OCI-LY7 (cell line): ENCODE measurements at regions not wholly inside any gene's neighbourhood (a gene's known extent, or its start where the extent isn't known, plus 50 kb on each side); places are given as distances from the start of the nearest gene placed in this dataset.
"Not testable (repeated sequence)": the region's sequence is repeated elsewhere in the genome, so short reads cannot be mapped to it uniquely, and the experiment has no call there.

Experiments
- BruUV-seq: library from RNA; stranded (reverse); fragments of 400-500 nt; replicated peaks from 2 replicates; lab custom pipeline; 2021; lab: Mats Ljungman, UMichigan
- CTCF ChIA-PET: fragments of 300-600 bp; sonication (Branson Sonifier 250); formaldehyde crosslinking; loops from one replicate; lab custom pipeline; 2022; ENCODE audit warnings: antibody characterized with exemption; ENCODE audit not compliant: unreplicated experiment; lab: Charles Lee
- POLR2A ChIA-PET: fragments of 300-600 bp; sonication (Branson Sonifier 250); formaldehyde crosslinking; loops from one replicate; lab custom pipeline; 2022; ENCODE audit warnings: antibody characterized with exemption; lab: Charles Lee
- DNase-seq: peaks from one replicate; pipeline ENCODE4 v3.0.0-alpha.2; 2015; ENCODE audit warnings: low spot score
- H2AFZ ChIP-seq: fragments of 200-600 bp; sonication (generic), shearing (Covaris generic); 2 replicates; pipeline ENCODE4 v1.6.1; 2014; ENCODE audit warnings: mild to moderate bottlenecking, antibody characterized with exemption, low read length, moderate library complexity
- H3K27ac ChIP-seq: fragments of 200-600 bp; sonication (generic); 2 replicates; pipeline ENCODE4 v1.5.1; 2014; ENCODE audit warnings: mixed run types, low read depth, mild to moderate bottlenecking, moderate library complexity, low read length, inconsistent platforms; ENCODE audit not compliant: poor library complexity, severe bottlenecking
- H3K36me3 ChIP-seq: fragments of 200-600 bp; sonication (generic); 2 replicates; pipeline ENCODE4 v1.6.1; 2014; ENCODE audit warnings: mild to moderate bottlenecking, antibody characterized with exemption, low read length, moderate library complexity, mixed read lengths; ENCODE audit not compliant: insufficient read depth
- H3K4me1 ChIP-seq: fragments of 200-600 bp; sonication (generic); 2 replicates; pipeline ENCODE4 v1.5.1; 2014; ENCODE audit warnings: mild to moderate bottlenecking, low read length; ENCODE audit not compliant: insufficient read depth, poor library complexity, severe bottlenecking
- H3K4me2 ChIP-seq: fragments of 200-600 bp; sonication (generic); 2 replicates; pipeline ENCODE4 v1.6.1; 2014; ENCODE audit warnings: mild to moderate bottlenecking, low read length
- H3K4me3 ChIP-seq: fragments of 200-600 bp; sonication (generic); 2 replicates; pipeline ENCODE4 v1.5.1; 2014; ENCODE audit warnings: mild to moderate bottlenecking, low read depth, low read length; ENCODE audit not compliant: poor library complexity, severe bottlenecking
- H3K79me2 ChIP-seq: fragments of 200-600 bp; sonication (generic); 2 replicates; pipeline ENCODE4 v1.6.1; 2016; ENCODE audit warnings: low read depth, mild to moderate bottlenecking, low read length, moderate library complexity, mixed read lengths; ENCODE audit not compliant: insufficient read depth
- H3K9me2 ChIP-seq: fragments of 200-600 bp; sonication (generic); 2 replicates; pipeline ENCODE4 v1.6.1; 2016; ENCODE audit warnings: mild to moderate bottlenecking, low read length, mixed read lengths; ENCODE audit not compliant: insufficient read depth
- H3K9me3 ChIP-seq: fragments of 200-600 bp; sonication (generic); 2 replicates; pipeline ENCODE4 v1.6.1; 2014; ENCODE audit warnings: mild to moderate bottlenecking, mixed run types, low read length, mixed read lengths
- H4K20me1 ChIP-seq: fragments of 200-600 bp; sonication (generic); 2 replicates; pipeline ENCODE4 v1.6.1; 2014; ENCODE audit warnings: mild to moderate bottlenecking, antibody characterized with exemption, low read length, moderate library complexity, mixed read lengths; ENCODE audit not compliant: insufficient read depth
- CTCF ChIP-seq: fragments of 200-600 bp; sonication (generic); conservative IDR thresholded peaks from 2 replicates; pipeline ENCODE4 v1.5.1; 2014; ENCODE audit warnings: mild to moderate bottlenecking, antibody characterized with exemption, low read length, moderate library complexity, mixed read lengths
- EZH2phosphoT487 ChIP-seq: fragments of 200-600 bp; sonication (generic); IDR thresholded peaks from 2 replicates; pipeline ENCODE4 v1.6.1; 2018; ENCODE audit warnings: low read depth, borderline replicate concordance, mild to moderate bottlenecking, mixed run types, antibody characterized with exemption, low read length, moderate library complexity, mixed read lengths
- intact Hi-C: fragments of 100-400 bp; cut with micrococcal nuclease; formaldehyde crosslinking; loops from one replicate; pipeline ENCODE4 v1.10.0; 2022; ENCODE audit not compliant: unreplicated experiment

GRCh38 chr7:85336086-85336485 is 149.2 kb upstream of the SEMA3D start:
- CTCF ChIA-PET = no interaction called here
- no peaks in the 10 kb centered on the region for H3K4me1 ChIP-seq

GRCh38 chr7:85335113-85335512 is 148.3 kb upstream of the SEMA3D start:
- intact Hi-C loops, H3K4me2 ChIP-seq, H3K9me2 ChIP-seq, POLR2A ChIA-PET, H3K27ac ChIP-seq, DNase-seq, H3K9me3 ChIP-seq, CTCF ChIA-PET, H3K36me3 ChIP-seq, H3K79me2 ChIP-seq, BruUV-seq, H4K20me1 ChIP-seq, H2AFZ ChIP-seq, H3K4me1 ChIP-seq, H3K4me3 ChIP-seq: not testable (repeated sequence)

More at GRCh38 chr7:85336086-85336485, 149.2 kb upstream of the SEMA3D start:
- intact Hi-C loops = no loop called here
- no peaks in the 10 kb centered on the region for H3K79me2 ChIP-seq
- no peaks in the 10 kb centered on the region for H3K36me3 ChIP-seq
- H3K9me3 ChIP-seq = no peaks in the 10 kb centered on the region
- H3K27ac ChIP-seq = no peak overlapping the region
- DNase-seq = no peak
- POLR2A ChIA-PET = interaction anchor here (1.0 kb wide), 1 partner anchor 30 kb away, joined by 4 read pairs; no protein-coding TSS in a partner anchor
- no peaks in the 10 kb centered on the region for H3K9me2 ChIP-seq
- TF ChIP-seq EZH2phosphoT487 (no peak), CTCF (no peak)
- H3K4me2 ChIP-seq = no peak overlapping the region
- H3K4me3 ChIP-seq = no peak overlapping the region
- no peaks in the 10 kb centered on the region for H4K20me1 ChIP-seq
- BruUV-seq = no TSS peak
- H2AFZ ChIP-seq = no peak overlapping the region

- CTCF ChIA-PET = no interaction called here
Measured at GRCh38 chr7:85328456-85328998, 141.7 kb upstream of the SEMA3D start.

More at GRCh38 chr7:85328456-85328998, 141.7 kb upstream of the SEMA3D start:
- no TSS peak for BruUV-seq
- no peak for TF ChIP-seq EZH2phosphoT487
- TF ChIP-seq CTCF = no peak
- H3K9me2 ChIP-seq = no peaks in the 10 kb centered on the region
- H3K4me3 ChIP-seq = no peak overlapping the region
- no peaks in the 10 kb centered on the region for H4K20me1 ChIP-seq
- intact Hi-C loops = no loop called here
- POLR2A ChIA-PET = no interaction called here
- no peaks in the 10 kb centered on the region for H3K36me3 ChIP-seq
- H3K4me2 ChIP-seq = no peak overlapping the region
- DNase-seq = no peak
- no peak overlapping the region for H3K27ac ChIP-seq
- no peaks in the 10 kb centered on the region for H3K79me2 ChIP-seq
- H3K4me1 ChIP-seq = no peaks in the 10 kb centered on the region
- H2AFZ ChIP-seq = no peak overlapping the region
- no peaks in the 10 kb centered on the region for H3K9me3 ChIP-seq
